BE2C (cell line): ENCODE measurements at regions not wholly inside any gene's neighbourhood (a gene's known extent, or its start where the extent isn't known, plus 50 kb on each side); places are given as distances from the start of the nearest gene placed in this dataset.

ENCODE experiments used
- DNase-seq: peaks from one replicate; pipeline ENCODE4 v3.0.0-alpha.2; 2020
- H3K27me3 ChIP-seq: fragments of 250-450 bp; sonication (Bioruptor Pico); 2 replicates; pipeline ENCODE4 v1.5.1; 2020; ENCODE audit warnings: mild to moderate bottlenecking
- H3K36me3 ChIP-seq: fragments of 250-450 bp; sonication (Bioruptor Pico); 2 replicates; pipeline ENCODE4 v1.5.1; 2020; ENCODE audit warnings: mild to moderate bottlenecking
- H3K4me1 ChIP-seq: fragments of 250-450 bp; sonication (Bioruptor Pico); 2 replicates; pipeline ENCODE4 v1.5.1; 2020
- H3K4me3 ChIP-seq: 2 replicates; pipeline ENCODE4 v1.5.1; 2011; ENCODE audit warnings: low read depth, low read length
- H3K9me3 ChIP-seq: fragments of 250-450 bp; sonication (Bioruptor Pico); 2 replicates; pipeline ENCODE4 v1.5.1; 2020
- TF ChIP-seq, protein P1 (sequence below): IDR thresholded peaks from 2 replicates; pipeline ENCODE4 v1.5.1; 2012; ENCODE audit warnings: mild to moderate bottlenecking, low read depth, low read length

DNA sequence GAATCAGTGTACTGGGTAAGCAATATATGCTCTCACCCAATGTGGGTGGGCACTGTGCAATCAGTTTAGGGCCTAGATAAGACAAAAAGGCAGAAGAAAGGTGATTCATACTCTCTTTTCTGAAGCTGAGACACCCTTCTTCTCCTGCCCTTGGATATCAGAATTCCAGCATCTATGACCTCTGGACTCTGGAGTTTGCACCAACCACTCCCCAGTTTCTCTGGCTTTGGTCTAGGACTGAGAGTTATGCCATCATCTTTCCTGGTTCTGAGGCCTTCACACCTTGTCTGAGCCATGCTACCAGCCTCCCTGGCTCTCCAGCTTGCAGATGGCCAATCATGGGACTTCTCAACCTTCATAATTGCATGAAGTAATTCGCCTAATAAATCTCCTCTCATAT lies 724.6 kb upstream of the TYRP1 start:
- no peak for DNase-seq
- H3K9me3 ChIP-seq, result no peaks in the 10 kb centered on the region
- TF ChIP-seq, protein P1, sequence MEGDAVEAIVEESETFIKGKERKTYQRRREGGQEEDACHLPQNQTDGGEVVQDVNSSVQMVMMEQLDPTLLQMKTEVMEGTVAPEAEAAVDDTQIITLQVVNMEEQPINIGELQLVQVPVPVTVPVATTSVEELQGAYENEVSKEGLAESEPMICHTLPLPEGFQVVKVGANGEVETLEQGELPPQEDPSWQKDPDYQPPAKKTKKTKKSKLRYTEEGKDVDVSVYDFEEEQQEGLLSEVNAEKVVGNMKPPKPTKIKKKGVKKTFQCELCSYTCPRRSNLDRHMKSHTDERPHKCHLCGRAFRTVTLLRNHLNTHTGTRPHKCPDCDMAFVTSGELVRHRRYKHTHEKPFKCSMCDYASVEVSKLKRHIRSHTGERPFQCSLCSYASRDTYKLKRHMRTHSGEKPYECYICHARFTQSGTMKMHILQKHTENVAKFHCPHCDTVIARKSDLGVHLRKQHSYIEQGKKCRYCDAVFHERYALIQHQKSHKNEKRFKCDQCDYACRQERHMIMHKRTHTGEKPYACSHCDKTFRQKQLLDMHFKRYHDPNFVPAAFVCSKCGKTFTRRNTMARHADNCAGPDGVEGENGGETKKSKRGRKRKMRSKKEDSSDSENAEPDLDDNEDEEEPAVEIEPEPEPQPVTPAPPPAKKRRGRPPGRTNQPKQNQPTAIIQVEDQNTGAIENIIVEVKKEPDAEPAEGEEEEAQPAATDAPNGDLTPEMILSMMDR, result no peak
- H3K36me3 ChIP-seq, result no peaks in the 10 kb centered on the region
- no peak overlapping the region for H3K4me3 ChIP-seq
- no peaks in the 10 kb centered on the region for H3K27me3 ChIP-seq
- H3K4me1 ChIP-seq, result no peaks in the 10 kb centered on the region

DNA sequence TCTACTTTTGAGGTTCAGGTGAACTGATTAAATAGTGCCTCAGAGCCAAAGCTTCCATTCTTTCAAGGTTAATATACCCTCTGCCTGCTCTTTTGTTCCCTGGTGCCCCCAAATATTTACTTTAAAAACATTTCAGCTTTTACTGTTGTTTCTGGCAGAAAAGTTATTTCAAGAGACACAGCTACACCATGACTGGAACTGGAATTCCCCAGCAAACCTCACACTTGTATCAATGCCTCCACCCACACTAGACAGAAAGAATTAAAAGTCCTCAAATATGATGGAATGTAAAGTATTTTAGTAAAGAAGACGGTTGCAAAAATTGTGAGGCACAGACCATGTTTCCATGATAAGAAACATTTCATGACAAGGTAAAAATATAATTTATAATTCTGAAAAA lies 720.2 kb upstream of the TYRP1 start:
- no peak for DNase-seq
- H3K36me3 ChIP-seq, result no peaks in the 10 kb centered on the region
- no peaks in the 10 kb centered on the region for H3K9me3 ChIP-seq
- no peak overlapping the region for H3K4me3 ChIP-seq
- no peaks in the 10 kb centered on the region for H3K4me1 ChIP-seq
- TF ChIP-seq, protein P1, result no peak
- no peaks in the 10 kb centered on the region for H3K27me3 ChIP-seq

DNA sequence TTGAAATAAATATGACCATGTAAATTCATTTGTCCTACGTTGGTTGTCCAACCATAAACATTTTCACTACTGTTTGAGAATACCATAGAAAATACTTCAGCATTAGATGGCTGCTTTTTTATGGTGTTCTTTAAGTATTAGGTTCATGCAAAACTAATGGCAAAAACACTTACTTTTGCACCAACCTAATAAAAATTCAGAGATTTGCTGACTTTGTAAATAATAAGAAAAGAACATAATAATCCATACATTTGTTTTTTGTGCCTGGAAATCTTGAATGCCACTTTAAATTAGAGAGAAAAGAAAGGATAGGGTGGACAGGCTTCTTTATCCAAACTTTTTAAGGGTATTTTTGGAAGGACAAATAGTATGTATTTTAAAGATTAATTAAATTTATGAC lies 719.7 kb upstream of the TYRP1 start:
- Histone ChIP-seq H3K9me3 (no peaks in the 10 kb centered on the region), H3K36me3 (no peaks in the 10 kb centered on the region), H3K4me3 (no peak overlapping the region), H3K27me3 (no peaks in the 10 kb centered on the region), H3K4me1 (no peaks in the 10 kb centered on the region)
- TF ChIP-seq, protein P1, result no peak
- DNase-seq, result no peak

DNA sequence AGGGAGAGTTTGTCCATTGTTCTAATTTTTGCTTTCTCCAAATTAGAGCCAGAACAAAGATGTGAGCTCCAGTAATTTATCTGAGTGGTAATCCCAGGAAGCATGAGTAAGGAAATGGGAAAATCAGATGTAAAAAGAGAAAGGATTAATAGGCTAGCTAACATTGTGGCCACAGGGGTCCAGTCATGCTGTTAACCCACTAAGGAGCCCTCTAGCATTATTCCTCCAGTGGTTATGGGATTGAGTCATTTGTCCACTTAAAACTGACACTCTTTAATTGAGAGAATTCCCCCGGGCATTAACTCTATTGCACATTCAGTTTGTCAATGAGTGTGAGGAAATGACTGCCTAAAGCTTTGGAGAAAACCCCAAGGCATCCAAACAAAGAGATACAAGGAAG lies 700.3 kb upstream of the TYRP1 start:
- no peaks in the 10 kb centered on the region for H3K4me1 ChIP-seq
- H3K4me3 ChIP-seq, result no peak overlapping the region
- no peaks in the 10 kb centered on the region for H3K27me3 ChIP-seq
- H3K36me3 ChIP-seq, result no peaks in the 10 kb centered on the region
- H3K9me3 ChIP-seq, result no peaks in the 10 kb centered on the region; the same call in 1 of the 2 replicates
- DNase-seq, result no peak
- TF ChIP-seq, protein P1, result no peak

DNA sequence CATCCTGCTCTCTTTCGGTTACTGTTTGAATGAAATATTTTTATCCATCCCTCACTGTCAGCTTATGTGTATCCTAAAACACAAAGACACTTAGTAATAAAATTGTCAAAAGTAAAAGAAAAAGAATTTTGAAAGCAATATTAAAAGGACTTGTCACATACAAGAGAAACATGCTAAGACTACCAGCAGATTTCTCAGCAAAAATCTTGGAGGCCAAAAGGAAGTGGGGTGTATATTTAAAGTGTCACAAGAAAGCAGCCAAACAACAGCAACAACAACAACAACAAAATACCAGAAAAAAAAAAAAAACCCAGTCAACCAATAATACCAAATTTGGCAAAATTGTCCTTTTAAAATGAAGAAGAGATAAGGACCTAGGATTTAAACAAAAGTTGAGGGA lies 678.7 kb upstream of the TYRP1 start:
- H3K9me3 ChIP-seq, result no peaks in the 10 kb centered on the region
- H3K4me3 ChIP-seq, result no peak overlapping the region
- no peak for DNase-seq
- H3K27me3 ChIP-seq, result no peaks in the 10 kb centered on the region
- TF ChIP-seq, protein P1, result no peak
- no peaks in the 10 kb centered on the region for H3K4me1 ChIP-seq
- no peaks in the 10 kb centered on the region for H3K36me3 ChIP-seq

DNA sequence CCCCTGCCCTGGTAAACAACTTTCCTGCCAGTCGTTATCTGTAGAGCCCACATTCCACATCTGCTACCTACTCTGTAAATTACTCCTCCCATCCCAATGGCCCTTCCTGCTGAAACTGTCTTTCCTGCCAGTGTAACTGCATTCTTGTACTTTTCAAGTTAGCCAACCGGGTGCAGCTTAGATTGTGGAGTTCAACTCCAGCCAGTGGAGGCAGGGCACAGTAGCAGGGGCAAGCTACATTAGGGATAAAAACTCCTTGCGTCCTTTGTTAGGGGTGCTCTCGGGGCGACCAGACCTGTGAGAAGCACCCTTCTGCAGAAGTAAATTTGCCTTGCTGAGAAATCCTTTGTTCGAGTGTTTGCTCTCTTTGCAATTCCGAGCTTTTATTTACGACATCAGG lies 639.0 kb upstream of the TYRP1 start:
- DNase-seq, result no peak
- Histone ChIP-seq H3K4me3 (no peak overlapping the region), H3K4me1 (no peaks in the 10 kb centered on the region), H3K9me3 (no peaks in the 10 kb centered on the region), H3K27me3 (no peaks in the 10 kb centered on the region), H3K36me3 (no peaks in the 10 kb centered on the region)
- TF ChIP-seq, protein P1, result no peak
